CD4-positive, alpha-beta T cell treated with Interleukin-1 beta for 1 hour (primary cell): ENCODE measurements at regions not wholly inside any gene's neighbourhood (a gene's known extent, or its start where the extent isn't known, plus 50 kb on each side); places are given as distances from the start of the nearest gene placed in this dataset.

Experiments used
- DNase-seq, 2 donors: peaks; one replicate each; pipeline ENCODE4 v3.0.0-alpha.2; 2020 to 2022

- DNase-seq, result no peak
These were observed 121.7 kb downstream of the MN1 start for GRCh38 chr22:27679693-27680488.

DNA sequence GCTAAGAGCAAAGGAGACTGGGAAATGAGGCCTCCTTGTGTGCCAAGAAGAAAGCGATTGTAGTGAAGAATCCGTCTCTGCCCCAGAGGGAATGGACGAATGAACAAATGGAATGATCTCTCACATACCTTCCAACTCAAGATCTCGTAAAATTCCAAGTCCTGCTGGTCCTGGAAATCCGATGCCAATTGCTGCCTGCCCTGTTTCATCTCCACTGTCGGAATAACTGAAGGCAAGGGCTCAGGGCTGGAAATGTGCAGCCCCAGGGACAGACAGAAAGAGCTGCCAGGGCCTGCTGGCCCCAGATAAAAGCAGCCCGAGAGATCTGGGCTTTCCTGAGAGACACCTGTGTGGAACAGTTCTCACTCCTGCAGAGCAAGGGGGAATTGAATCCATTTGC, 120.9 kb downstream of the MN1 start:
- no peak for DNase-seq

GRCh38 chr22:27681037-27681436, 120.5 kb downstream of the MN1 start:
- DNase-seq, result no peak

GRCh38 chr22:27682437-27682836, 119.1 kb downstream of the MN1 start:
- DNase-seq, result no peak

DNA sequence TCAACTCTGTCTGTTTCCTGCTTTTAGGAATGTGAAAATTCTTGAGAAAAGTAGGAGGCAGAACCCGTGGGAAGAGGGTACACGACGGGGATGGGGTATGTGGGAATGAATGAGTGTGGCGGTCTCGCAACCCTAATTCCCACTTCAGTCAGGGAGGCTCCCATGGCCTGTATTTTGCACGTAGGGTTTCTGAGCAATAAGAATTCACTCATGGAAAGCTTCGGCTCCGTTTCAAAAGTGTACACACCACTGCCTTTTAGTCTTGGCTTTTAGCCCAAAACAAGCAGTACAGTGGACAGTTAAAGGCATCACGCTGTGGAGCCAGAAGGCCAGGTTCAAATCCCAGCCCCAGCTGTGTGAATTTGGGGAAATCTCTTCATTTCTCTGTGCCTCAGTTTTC, 116.7 kb downstream of the MN1 start:
- no peak for DNase-seq

GRCh38 chr22:27685515-27685914, 116.0 kb downstream of the MN1 start:
- DNase-seq, result no peak

DNA sequence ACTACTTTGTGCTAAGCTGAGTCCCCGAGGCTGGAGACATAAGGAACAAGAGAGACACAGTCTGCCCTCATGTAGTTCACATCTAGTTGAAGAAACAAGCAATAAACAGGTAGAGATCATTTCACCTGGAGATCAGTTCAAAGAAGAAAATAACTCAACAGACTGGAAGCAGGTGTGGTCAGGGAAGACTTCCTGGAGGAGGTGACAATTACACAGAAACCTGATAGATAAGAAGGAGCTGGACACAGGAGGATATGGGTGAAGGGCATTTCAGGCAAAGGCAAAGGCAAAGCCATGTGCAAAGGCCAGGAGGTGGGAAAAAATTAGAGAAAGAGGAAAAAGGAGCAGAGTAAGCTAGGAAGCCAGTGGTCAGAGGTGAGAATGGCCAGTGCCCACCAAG, 115.6 kb downstream of the MN1 start:
- no peak for DNase-seq

- DNase-seq, result no peak
These were observed 115.0 kb downstream of the MN1 start for GRCh38 chr22:27686534-27686933.

- no peak for DNase-seq
These were observed 113.5 kb downstream of the MN1 start for GRCh38 chr22:27687984-27688545.

DNA sequence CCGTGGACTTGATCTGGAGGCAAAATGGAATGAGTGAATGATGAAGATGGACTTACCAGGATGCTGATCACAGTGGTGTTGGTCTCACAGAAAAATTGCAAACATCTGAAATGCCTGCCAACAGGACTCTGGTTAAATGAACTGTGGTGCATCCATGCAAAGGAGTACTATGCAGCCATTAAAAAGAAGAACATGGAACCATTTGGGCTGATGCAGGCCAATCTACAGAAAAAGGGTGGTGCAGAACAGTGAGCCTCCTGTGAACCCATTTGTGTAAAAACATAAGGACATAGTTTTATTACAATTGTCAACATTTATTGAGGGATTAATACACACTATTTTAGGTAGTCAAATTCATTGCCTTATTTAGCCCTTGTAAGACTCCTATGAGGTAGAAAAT, 111.9 kb downstream of the MN1 start:
- no peak for DNase-seq

DNA sequence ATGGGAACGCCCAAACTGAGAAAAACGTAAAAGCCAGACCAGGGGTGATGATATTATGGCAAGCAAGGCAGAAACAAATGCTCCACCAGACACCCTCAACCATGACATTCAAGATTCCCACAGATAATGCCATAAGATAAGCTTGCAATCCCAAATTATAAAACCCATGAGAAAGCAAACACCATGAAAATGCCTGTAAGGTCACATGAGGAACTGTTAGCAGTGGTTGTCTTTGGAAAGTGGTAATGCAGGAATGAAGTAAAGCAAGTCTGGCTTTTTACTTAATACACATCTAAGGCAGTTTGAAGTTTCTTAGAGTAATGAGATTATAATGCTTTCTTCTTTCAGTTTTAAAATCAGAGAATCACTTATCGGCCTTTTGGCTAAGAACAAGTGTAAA, 111.0 kb downstream of the MN1 start:
- DNase-seq, result no peak

- DNase-seq, result no peak
These were observed 109.3 kb downstream of the MN1 start for GRCh38 chr22:27692243-27692642.

- no peak for DNase-seq
These were observed 105.6 kb downstream of the MN1 start for GRCh38 chr22:27695925-27696324.

DNA sequence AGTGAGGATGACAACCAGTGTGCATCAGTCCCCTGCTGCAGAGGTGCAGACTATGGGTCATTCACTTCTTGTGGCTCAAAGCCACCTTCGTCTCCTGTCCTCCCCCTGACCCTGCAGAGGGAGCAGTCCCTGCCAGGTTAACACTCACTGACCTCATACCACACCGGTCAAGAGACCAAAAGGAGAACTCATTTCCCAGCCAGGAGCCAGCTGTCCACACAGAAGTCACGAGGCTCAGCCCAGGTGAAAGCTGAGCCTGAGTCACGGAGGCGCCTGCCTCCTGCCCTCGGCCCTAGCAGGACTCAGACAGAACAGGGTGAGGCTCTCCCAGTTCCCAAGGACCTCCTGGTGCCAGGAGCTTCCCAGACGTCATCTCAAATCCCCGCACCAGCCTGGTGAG, 103.7 kb downstream of the MN1 start:
- DNase-seq, result no peak
